ENCODE measurements at regions not wholly inside any gene's neighbourhood (a gene's known extent, or its start where the extent isn't known, plus 50 kb on each side); places are given as distances from the start of the nearest gene placed in this dataset.

- no peaks in the 10 kb centered on the region for H3K9me3 ChIP-seq
- H3K27me3 ChIP-seq, result no peaks in the 10 kb centered on the region
- H3K4me3 ChIP-seq, result no peak overlapping the region
- whole genome bisulfite sequencing, 2 donors, result 76 to 96% methylated on average over 2 of the region's 2 CpGs
- DNase-seq, result no peak
- intact Hi-C loops (cut with DNase I), result no loop called here
- H3K36me3 ChIP-seq, result no peaks in the 10 kb centered on the region
- TF ChIP-seq POLR2A (IDR thresholded peaks at IDR 0.05) (no peak), CTCF (IDR thresholded peaks at IDR 0.05) (no peak)
- H3K4me1 ChIP-seq, result no peaks in the 10 kb centered on the region
- H3K27ac ChIP-seq, result no peak overlapping the region
Observed at GRCh38 chr9:82090046-82090445, 101.5 kb downstream of the SPATA31D1 start.

- 60 to 100% methylated on average over 1 of the region's 1 CpG for WGBS, 2 donors
- Histone ChIP-seq H3K9me3 (no peaks in the 10 kb centered on the region), H3K36me3 (no peaks in the 10 kb centered on the region), H3K27ac (no peak overlapping the region), H3K4me1 (no peaks in the 10 kb centered on the region), H3K27me3 (no peaks in the 10 kb centered on the region), H3K4me3 (no peak overlapping the region)
- no peak for DNase-seq
- intact Hi-C loops (cut with DNase I), result no loop called here
- TF ChIP-seq POLR2A (IDR thresholded peaks at IDR 0.05) (no peak), CTCF (IDR thresholded peaks at IDR 0.05) (no peak)
Observed at GRCh38 chr9:82091100-82091499, 102.5 kb downstream of the SPATA31D1 start.

- H3K9me3 ChIP-seq, result no peaks in the 10 kb centered on the region
- DNase-seq, result no peak
- H3K36me3 ChIP-seq, result no peaks in the 10 kb centered on the region
- no peaks in the 10 kb centered on the region for H3K4me1 ChIP-seq
- no peaks in the 10 kb centered on the region for H3K27me3 ChIP-seq
- intact Hi-C loops (cut with DNase I), result no loop called here
- TF ChIP-seq POLR2A (IDR thresholded peaks at IDR 0.05), result no peak
- WGBS, 2 donors, result 68 to 77% methylated on average over 2 of the region's 2 CpGs
- no peak overlapping the region for H3K4me3 ChIP-seq
- no peak overlapping the region for H3K27ac ChIP-seq
Observed at GRCh38 chr9:82091610-82092009, 103.0 kb downstream of the SPATA31D1 start.

GRCh38 chr9:82101475-82101874 lies 112.9 kb downstream of the SPATA31D1 start:
- WGBS, 2 donors, result 78 to 100% methylated on average over 1 of the region's 1 CpG
- DNase-seq, result no peak
- Histone ChIP-seq H3K36me3 (no peaks in the 10 kb centered on the region), H3K9me3 (peaks cover 0 to 17% (median 0%) of the 10 kb centered on the region in 3 donors), H3K27ac (no peak overlapping the region), H3K27me3 (no peaks in the 10 kb centered on the region), H3K4me3 (no peak overlapping the region), H3K4me1 (no peaks in the 10 kb centered on the region)
- TF ChIP-seq POLR2A (IDR thresholded peaks at IDR 0.05) (no peak), CTCF (IDR thresholded peaks at IDR 0.05) (peak in 1 of 6 experiments; percentile 42)
- intact Hi-C loops (cut with DNase I), result no loop called here

GRCh38 chr9:82104252-82104651 lies 115.7 kb downstream of the SPATA31D1 start:
- intact Hi-C loops (cut with DNase I), result no loop called here
- no peaks in the 10 kb centered on the region for H3K36me3 ChIP-seq
- no peak for DNase-seq
- peaks cover 0 to 17% (median 0%) of the 10 kb centered on the region in 3 donors for H3K9me3 ChIP-seq
- no peak overlapping the region for H3K27ac ChIP-seq
- no peak overlapping the region for H3K4me3 ChIP-seq
- H3K4me1 ChIP-seq, result no peaks in the 10 kb centered on the region
- H3K27me3 ChIP-seq, result no peaks in the 10 kb centered on the region
- WGBS, 2 donors, result 81 to 83% methylated on average over 1 of the region's 1 CpG
- TF ChIP-seq POLR2A (IDR thresholded peaks at IDR 0.05) (no peak), CTCF (IDR thresholded peaks at IDR 0.05) (no peak)

- intact Hi-C loops (cut with DNase I), result no loop called here
- no peak for DNase-seq
- 62 to 77% methylated on average over 3 of the region's 3 CpGs for WGBS, 2 donors
- Histone ChIP-seq H3K4me3 (no peak overlapping the region), H3K36me3 (no peaks in the 10 kb centered on the region), H3K27me3 (no peaks in the 10 kb centered on the region), H3K4me1 (no peaks in the 10 kb centered on the region), H3K27ac (no peak overlapping the region), H3K9me3 (peaks cover 0 to 13% (median 0%) of the 10 kb centered on the region in 3 donors)
- no peak for TF ChIP-seq POLR2A (IDR thresholded peaks at IDR 0.05)
- no peak for TF ChIP-seq CTCF (IDR thresholded peaks at IDR 0.05)
Observed at GRCh38 chr9:82105729-82106128, 117.2 kb downstream of the SPATA31D1 start.

Data from esophagus squamous epithelium (tissue), 5 donors.